H9 (cell line): ENCODE measurements at regions not wholly inside any gene's neighbourhood (a gene's known extent, or its start where the extent isn't known, plus 50 kb on each side); places are given as distances from the start of the nearest gene placed in this dataset.

ENCODE experiments used
- DNase-seq: peaks from one replicate; pipeline ENCODE4 v3.0.0-alpha.2; 2017
- H2AFZ ChIP-seq: one replicate; pipeline ENCODE4 v1.6.1; 2013; ENCODE audit warnings: mild to moderate bottlenecking, low read length, control low read depth, moderate library complexity
- H2AK5ac ChIP-seq: 2 replicates; pipeline ENCODE4 v1.6.1; 2013; ENCODE audit warnings: low read length, control low read depth, mixed read lengths; ENCODE audit not compliant: insufficient read length
- H2BK120ac ChIP-seq: one replicate; pipeline ENCODE4 v1.6.1; 2013; ENCODE audit warnings: low read depth, mild to moderate bottlenecking, low read length, control low read depth, inconsistent platforms; ENCODE audit not compliant: poor library complexity, severe bottlenecking
- H2BK12ac ChIP-seq: 2 replicates; pipeline ENCODE4 v1.6.1; 2013; ENCODE audit warnings: low read length, control low read depth, mixed read lengths, low read depth; ENCODE audit not compliant: insufficient read length
- H2BK15ac ChIP-seq: 2 replicates; pipeline ENCODE4 v1.6.1; 2013; ENCODE audit warnings: low read depth, low read length, control low read depth
- H2BK20ac ChIP-seq: one replicate; pipeline ENCODE4 v1.6.1; 2013; ENCODE audit warnings: low read depth, mild to moderate bottlenecking, low read length, control low read depth, inconsistent platforms; ENCODE audit not compliant: poor library complexity, severe bottlenecking
- H2BK5ac ChIP-seq: 2 replicates; pipeline ENCODE4 v1.6.1; 2013; ENCODE audit warnings: low read length, control low read depth, mixed read lengths; ENCODE audit not compliant: insufficient read length
- H3K14ac ChIP-seq: 2 replicates; pipeline ENCODE4 v1.6.1; 2013; ENCODE audit warnings: low read length, control low read depth; ENCODE audit not compliant: insufficient read depth
- H3K18ac ChIP-seq: 2 replicates; pipeline ENCODE4 v1.6.1; 2013; ENCODE audit warnings: low read depth, mild to moderate bottlenecking, mixed read lengths, low read length, control low read depth; ENCODE audit not compliant: insufficient read length
- H3K23ac ChIP-seq: 2 replicates; pipeline ENCODE4 v1.6.1; 2013; ENCODE audit warnings: low read length, control low read depth, mixed read lengths, low read depth; ENCODE audit not compliant: insufficient read length
- H3K23me2 ChIP-seq: 2 replicates; pipeline ENCODE4 v1.6.1; 2013; ENCODE audit warnings: low read depth, mild to moderate bottlenecking, mixed read lengths, low read length, control low read depth; ENCODE audit not compliant: insufficient read length, poor library complexity, severe bottlenecking
- H3K27ac ChIP-seq: 2 replicates; pipeline ENCODE4 v1.5.1; 2013; ENCODE audit warnings: low read length, control low read depth, mixed read lengths, low read depth; ENCODE audit not compliant: insufficient read length
- H3K27me3 ChIP-seq: 2 replicates; pipeline ENCODE4 v1.6.1; 2013; ENCODE audit warnings: low read length, control low read depth, inconsistent platforms; ENCODE audit not compliant: insufficient read depth
- H3K4ac ChIP-seq: 2 replicates; pipeline ENCODE4 v1.6.1; 2013; ENCODE audit warnings: low read depth, mild to moderate bottlenecking, control low read depth, inconsistent platforms, low read length, moderate library complexity
- H3K4me1 ChIP-seq: 2 replicates; pipeline ENCODE4 v1.6.1; 2013; ENCODE audit warnings: low read length, control low read depth, inconsistent platforms; ENCODE audit not compliant: insufficient read depth
- H3K4me2 ChIP-seq: 2 replicates; pipeline ENCODE4 v1.6.1; 2013; ENCODE audit warnings: low read length, control low read depth, mixed read lengths; ENCODE audit not compliant: insufficient read length, insufficient read depth
- H3K56ac ChIP-seq: 2 replicates; pipeline ENCODE4 v1.6.1; 2013; ENCODE audit warnings: low read depth, mild to moderate bottlenecking, mixed read lengths, low read length, control low read depth; ENCODE audit not compliant: insufficient read length
- H3K79me1 ChIP-seq: 2 replicates; pipeline ENCODE4 v1.6.1; 2013; ENCODE audit warnings: low read depth, mild to moderate bottlenecking, moderate library complexity, low read length, control low read depth, inconsistent platforms; ENCODE audit not compliant: insufficient read depth, poor library complexity, severe bottlenecking
- H3K79me2 ChIP-seq: 2 replicates; pipeline ENCODE4 v1.6.1; 2013; ENCODE audit warnings: low read length, control low read depth, inconsistent platforms; ENCODE audit not compliant: insufficient read depth
- H3K9ac ChIP-seq: 2 replicates; pipeline ENCODE4 v1.6.1; 2013; ENCODE audit warnings: low read length, control low read depth, mixed read lengths; ENCODE audit not compliant: insufficient read length; ENCODE audit errors: extremely low read depth
- H3K9me3 ChIP-seq: one replicate; pipeline ENCODE4 v1.6.1; 2013; ENCODE audit warnings: low read depth, low read length, inconsistent platforms; ENCODE audit not compliant: control insufficient read depth
- H3T11ph ChIP-seq: one replicate; pipeline ENCODE4 v1.6.1; 2013; ENCODE audit warnings: mild to moderate bottlenecking, low read length, control low read depth, inconsistent platforms
- H4K20me1 ChIP-seq: one replicate; pipeline ENCODE4 v1.6.1; 2013; ENCODE audit not compliant: control insufficient read depth, insufficient read length, insufficient read depth
- H4K5ac ChIP-seq: 2 replicates; pipeline ENCODE4 v1.6.1; 2013; ENCODE audit warnings: low read depth, mild to moderate bottlenecking, mixed read lengths, low read length, control low read depth; ENCODE audit not compliant: insufficient read length
- H4K8ac ChIP-seq: replicated peaks from 2 replicates; pipeline ENCODE4 v1.6.1; 2013; ENCODE audit warnings: low read length, control low read depth, mixed read lengths, low read depth; ENCODE audit not compliant: insufficient read length
- H4K91ac ChIP-seq: 2 replicates; pipeline ENCODE4 v1.6.1; 2013; ENCODE audit warnings: low read depth, mild to moderate bottlenecking, moderate library complexity, mixed read lengths, low read length, control low read depth; ENCODE audit not compliant: insufficient read length
- H3K27ac Mint-ChIP-seq, 3 experiments: 2 replicates in 2 of 3; 3 replicates in 1 of 3; pipeline ENCODE4 v1.8.0; 2020 to 2021; ENCODE audit warnings: mixed read lengths in 3 of 3, mild to moderate bottlenecking in 1 of 3, moderate library complexity in 1 of 3
- H3K27me3 Mint-ChIP-seq: 2 replicates; pipeline ENCODE4 v1.8.0; 2021; ENCODE audit warnings: low read depth, mild to moderate bottlenecking, moderate library complexity, mixed read lengths
- H3K36me3 Mint-ChIP-seq, 3 experiments: 2 replicates in 2 of 3; 3 replicates in 1 of 3; pipeline ENCODE4 v1.8.0; 2020 to 2021; ENCODE audit warnings: low read depth in 3 of 3, mixed read lengths in 3 of 3; ENCODE audit not compliant: insufficient read depth in 1 of 3
- H3K4me1 Mint-ChIP-seq, 2 experiments: 2 replicates each; pipeline ENCODE4 v1.8.0; 2020; ENCODE audit warnings: mixed read lengths in 2 of 2
- H3K4me3 Mint-ChIP-seq, 2 experiments: 2 replicates in 1 of 2; 3 replicates in 1 of 2; pipeline ENCODE4 v1.8.0; 2020 to 2021; ENCODE audit warnings: mild to moderate bottlenecking in 2 of 2, mixed read lengths in 2 of 2, moderate library complexity in 1 of 2
- H3K9me3 Mint-ChIP-seq, 2 experiments: 2 replicates in 1 of 2; 3 replicates in 1 of 2; pipeline ENCODE4 v1.8.0; 2020; ENCODE audit warnings: mild to moderate bottlenecking in 2 of 2, mixed read lengths in 2 of 2, moderate library complexity in 1 of 2
- WGBS: extraction: QIAGEN DNeasy Blood & Tissue Kit; methylation state at CpG from one replicate; pipeline ENCODE4 v1.1.7; 2013; ENCODE audit warnings: missing lambda C conversion rate, low lambda C conversion rate, mixed read lengths; ENCODE audit not compliant: insufficient read length; ENCODE audit errors: extremely low coverage; 5-methylcytosine and 5-hydroxymethylcytosine counted together
- TF ChIP-seq, protein P1 (sequence below): fragments of 200-600 bp; sonication (generic); conservative IDR thresholded peaks from 3 replicates; pipeline ENCODE4 v1.8.0; 2021; ENCODE audit warnings: antibody characterized with exemption, mild to moderate bottlenecking

DNA sequence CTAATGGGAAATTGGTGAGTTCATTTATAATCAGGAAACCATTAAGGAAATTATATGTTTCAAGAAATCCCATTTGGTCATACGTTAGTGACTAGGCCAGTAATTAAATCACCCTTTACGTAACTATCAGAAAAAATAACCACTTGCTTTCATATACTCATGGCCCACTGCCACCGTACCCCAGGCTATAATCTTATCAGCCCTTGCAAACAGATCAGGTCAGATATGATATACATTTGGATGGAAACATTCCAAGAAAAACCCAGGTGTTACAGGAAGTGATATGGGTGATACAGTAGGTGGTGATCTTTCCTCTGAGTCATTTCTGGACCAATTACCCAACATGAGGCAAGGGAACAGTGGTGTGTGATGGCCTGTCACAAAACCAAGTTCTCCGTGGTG, 481.0 kb upstream of the SEMA3A start:
- no peak overlapping the region for H3K14ac ChIP-seq
- TF ChIP-seq, protein P1, sequence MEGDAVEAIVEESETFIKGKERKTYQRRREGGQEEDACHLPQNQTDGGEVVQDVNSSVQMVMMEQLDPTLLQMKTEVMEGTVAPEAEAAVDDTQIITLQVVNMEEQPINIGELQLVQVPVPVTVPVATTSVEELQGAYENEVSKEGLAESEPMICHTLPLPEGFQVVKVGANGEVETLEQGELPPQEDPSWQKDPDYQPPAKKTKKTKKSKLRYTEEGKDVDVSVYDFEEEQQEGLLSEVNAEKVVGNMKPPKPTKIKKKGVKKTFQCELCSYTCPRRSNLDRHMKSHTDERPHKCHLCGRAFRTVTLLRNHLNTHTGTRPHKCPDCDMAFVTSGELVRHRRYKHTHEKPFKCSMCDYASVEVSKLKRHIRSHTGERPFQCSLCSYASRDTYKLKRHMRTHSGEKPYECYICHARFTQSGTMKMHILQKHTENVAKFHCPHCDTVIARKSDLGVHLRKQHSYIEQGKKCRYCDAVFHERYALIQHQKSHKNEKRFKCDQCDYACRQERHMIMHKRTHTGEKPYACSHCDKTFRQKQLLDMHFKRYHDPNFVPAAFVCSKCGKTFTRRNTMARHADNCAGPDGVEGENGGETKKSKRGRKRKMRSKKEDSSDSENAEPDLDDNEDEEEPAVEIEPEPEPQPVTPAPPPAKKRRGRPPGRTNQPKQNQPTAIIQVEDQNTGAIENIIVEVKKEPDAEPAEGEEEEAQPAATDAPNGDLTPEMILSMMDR: no peak

More for the DNA sequence above, 481.0 kb upstream of the SEMA3A start:
- no peak overlapping the region for H3K4me2 ChIP-seq
- no peak overlapping the region for H4K8ac ChIP-seq
- H2BK20ac ChIP-seq: no peak overlapping the region
- H2AK5ac ChIP-seq: no peak overlapping the region
- H3K79me2 ChIP-seq: no peaks in the 10 kb centered on the region
- no peak overlapping the region for H2BK120ac ChIP-seq
- no peaks in the 10 kb centered on the region for H4K20me1 ChIP-seq
- DNase-seq: no peak
- Mint-ChIP-seq H3K4me3 (no peak overlapping the region), H3K4me1 (peaks cover 0 to 5% of the 10 kb centered on the region in 2 experiments; a peak in 3 of 4 replicates), H3K27ac (no peak overlapping the region), H3K9me3 (no peaks in the 10 kb centered on the region), H3K27me3 (no peaks in the 10 kb centered on the region), H3K36me3 (no peaks in the 10 kb centered on the region; a peak in 1 of 7 replicates)
- H2BK5ac ChIP-seq: no peak overlapping the region
- H2AFZ ChIP-seq: no peak overlapping the region
- no peaks in the 10 kb centered on the region for H3K23me2 ChIP-seq
- H3K9me3 ChIP-seq: no peaks in the 10 kb centered on the region
- H2BK15ac ChIP-seq: no peak overlapping the region
- no CpG with 5 or more reads among the region's 4 CpGs for WGBS
- H3K18ac ChIP-seq: no peak overlapping the region
- no peak overlapping the region for H3K27ac ChIP-seq
- H3K23ac ChIP-seq: no peak overlapping the region
- H3K79me1 ChIP-seq: no peaks in the 10 kb centered on the region
- H3K4me1 ChIP-seq: no peaks in the 10 kb centered on the region
- no peak overlapping the region for H3K4ac ChIP-seq
- no peaks in the 10 kb centered on the region for H3K27me3 ChIP-seq
- no peak overlapping the region for H3T11ph ChIP-seq
- no peak overlapping the region for H4K5ac ChIP-seq
- H3K56ac ChIP-seq: no peak overlapping the region
- H2BK12ac ChIP-seq: no peak overlapping the region
- H4K91ac ChIP-seq: no peak overlapping the region
- no peak overlapping the region for H3K9ac ChIP-seq
